GM23248 (cell line): ENCODE measurements at regions not wholly inside any gene's neighbourhood (a gene's known extent, or its start where the extent isn't known, plus 50 kb on each side); places are given as distances from the start of the nearest gene placed in this dataset.

Experiments
- DNase-seq: peaks from one replicate; pipeline ENCODE4 v3.0.0-alpha.2; 2015
- H2AFZ ChIP-seq: fragments of 200-600 bp; sonication (generic); 2 replicates; pipeline ENCODE4 v1.6.1; 2016; ENCODE audit warnings: antibody characterized with exemption
- H3F3A ChIP-seq: fragments of 200-600 bp; sonication (generic); 2 replicates; pipeline ENCODE4 v1.6.1; 2016; ENCODE audit warnings: mild to moderate bottlenecking, antibody characterized with exemption, mixed run types; ENCODE audit not compliant: insufficient read depth
- H3K27ac ChIP-seq: fragments of 200-600 bp; sonication (generic); 2 replicates; pipeline ENCODE4 v1.5.1; 2016; ENCODE audit warnings: mild to moderate bottlenecking
- H3K27me3 ChIP-seq: fragments of 200-600 bp; sonication (generic); replicated peaks from 2 replicates; pipeline ENCODE4 v1.6.1; 2016; ENCODE audit warnings: mild to moderate bottlenecking; ENCODE audit not compliant: insufficient read depth
- H3K36me3 ChIP-seq: fragments of 200-600 bp; sonication (generic); 2 replicates; pipeline ENCODE4 v1.6.1; 2016; ENCODE audit warnings: low read depth, mild to moderate bottlenecking
- H3K4me1 ChIP-seq: fragments of 200-600 bp; sonication (generic); 2 replicates; pipeline ENCODE4 v1.6.1; 2016; ENCODE audit warnings: mild to moderate bottlenecking; ENCODE audit not compliant: insufficient read depth
- H3K4me2 ChIP-seq: fragments of 200-600 bp; sonication (generic); one replicate; pipeline ENCODE4 v1.6.1; 2016; ENCODE audit warnings: mild to moderate bottlenecking; ENCODE audit not compliant: unreplicated experiment
- H3K4me3 ChIP-seq: fragments of 200-600 bp; sonication (generic); 2 replicates; pipeline ENCODE4 v1.5.1; 2016; ENCODE audit warnings: mild to moderate bottlenecking
- H3K79me2 ChIP-seq: fragments of 200-600 bp; sonication (generic); 2 replicates; pipeline ENCODE4 v1.6.1; 2016; ENCODE audit warnings: mild to moderate bottlenecking; ENCODE audit not compliant: insufficient read depth
- H3K9ac ChIP-seq: fragments of 200-600 bp; sonication (generic); 2 replicates; pipeline ENCODE4 v1.6.1; 2016; ENCODE audit warnings: mild to moderate bottlenecking
- H3K9me2 ChIP-seq: fragments of 200-600 bp; sonication (generic); 2 replicates; pipeline ENCODE4 v1.6.1; 2016; ENCODE audit warnings: mixed run types, mild to moderate bottlenecking, moderate library complexity; ENCODE audit not compliant: insufficient read depth
- H3K9me3 ChIP-seq: fragments of 200-600 bp; sonication (generic); one replicate; pipeline ENCODE4 v1.6.1; 2017; ENCODE audit warnings: low read depth
- H4K20me1 ChIP-seq: fragments of 200-600 bp; sonication (generic); 2 replicates; pipeline ENCODE4 v1.6.0; 2016; ENCODE audit not compliant: insufficient read depth
- EZH2 ChIP-seq: fragments of 200-600 bp; sonication (generic); IDR thresholded peaks from 2 replicates; pipeline ENCODE4 v1.6.1; 2018; ENCODE audit warnings: antibody characterized with exemption, mild to moderate bottlenecking; ENCODE audit not compliant: insufficient read depth, poor library complexity, severe bottlenecking
- EZH2phosphoT487 ChIP-seq: fragments of 200-600 bp; sonication (generic); IDR thresholded peaks from 2 replicates; pipeline ENCODE4 v1.6.1; 2018; ENCODE audit warnings: antibody characterized with exemption, moderate library complexity, mild to moderate bottlenecking, low read depth; ENCODE audit not compliant: insufficient read depth
- WGBS, 2 experiments: methylation state at CpG; one replicate each; pipeline ENCODE4 v1.1.6; 2015 to 2017; ENCODE audit warnings: low lambda C conversion rate in 2 of 2, low coverage in 1 of 2; ENCODE audit errors: missing lambda C conversion rate in 2 of 2; 5-methylcytosine and 5-hydroxymethylcytosine counted together
- in situ Hi-C: fragments of 300-500 bp; cut with MboI; formaldehyde crosslinking; loops from 2 replicates; pipeline ENCODE4 v1.15.0; 2020

GRCh38 chr5:31078956-31079355, 114.5 kb upstream of the CDH6 start:
- Histone ChIP-seq H3K27me3 (no peaks in the 10 kb centered on the region), H3K36me3 (no peaks in the 10 kb centered on the region), H2AFZ (no peak overlapping the region), H3K9me3 (no peaks in the 10 kb centered on the region), H3K79me2 (no peaks in the 10 kb centered on the region), H3K4me1 (no peaks in the 10 kb centered on the region), H3K4me2 (no peak overlapping the region), H3K27ac (no peak overlapping the region), H3K4me3 (no peak overlapping the region), H3K9ac (no peak overlapping the region), H3F3A (no peaks in the 10 kb centered on the region), H3K9me2 (no peaks in the 10 kb centered on the region), H4K20me1 (no peaks in the 10 kb centered on the region)
- 17 to 18% methylated on average over 3 of the region's 3 CpGs for WGBS, 2 experiments
- no peak for DNase-seq
- TF ChIP-seq EZH2: no peak
- no peak for TF ChIP-seq EZH2phosphoT487
- in situ Hi-C loops: no loop called here

GRCh38 chr5:31075981-31076380, 117.5 kb upstream of the CDH6 start:
- TF ChIP-seq EZH2 (no peak), EZH2phosphoT487 (no peak)
- Histone ChIP-seq H3K9ac (no peak overlapping the region), H3K4me2 (no peak overlapping the region), H4K20me1 (no peaks in the 10 kb centered on the region), H3F3A (no peaks in the 10 kb centered on the region), H3K9me3 (no peaks in the 10 kb centered on the region), H3K9me2 (no peaks in the 10 kb centered on the region), H3K4me3 (no peak overlapping the region), H3K27me3 (0 out of 2 replicates have a peak, but pooled peaks cover 6% of the 10 kb centered on the region), H3K4me1 (no peaks in the 10 kb centered on the region), H3K27ac (no peak overlapping the region), H2AFZ (no peak overlapping the region), H3K36me3 (no peaks in the 10 kb centered on the region), H3K79me2 (no peaks in the 10 kb centered on the region)
- DNase-seq: no peak
- in situ Hi-C loops: no loop called here
- 35 to 36% methylated on average over 6 of the region's 6 CpGs for WGBS, 2 experiments

GRCh38 chr5:31068287-31068686, 125.2 kb upstream of the CDH6 start:
- H3K9ac ChIP-seq: no peak overlapping the region
- in situ Hi-C loops: no loop called here
- DNase-seq: no peak
- H3K36me3 ChIP-seq: no peaks in the 10 kb centered on the region
- H3K27me3 ChIP-seq: 0 out of 2 replicates have a peak, but pooled peaks cover 6% of the 10 kb centered on the region
- H4K20me1 ChIP-seq: no peaks in the 10 kb centered on the region
- H3K4me1 ChIP-seq: peaks cover 4% of the 10 kb centered on the region; the same call in 1 of the 2 replicates
- 15 to 27% methylated on average over 1 of the region's 1 CpG for WGBS, 2 experiments
- no peaks in the 10 kb centered on the region for H3K79me2 ChIP-seq
- 0 out of 2 replicates have a peak, but pooled peaks cover 8% of the 10 kb centered on the region for H3F3A ChIP-seq
- H3K4me2 ChIP-seq: no peak overlapping the region
- no peaks in the 10 kb centered on the region for H3K9me3 ChIP-seq
- H2AFZ ChIP-seq: no peak overlapping the region
- no peak overlapping the region for H3K4me3 ChIP-seq
- no peaks in the 10 kb centered on the region for H3K9me2 ChIP-seq
- H3K27ac ChIP-seq: no peak overlapping the region
- TF ChIP-seq EZH2: no peak
- no peak for TF ChIP-seq EZH2phosphoT487

- no peak overlapping the region for H3K4me3 ChIP-seq
- no peak overlapping the region for H3K27ac ChIP-seq
- DNase-seq: peak; percentile 48
- H2AFZ ChIP-seq: no peak overlapping the region
- H3K4me1 ChIP-seq: peaks cover 4% of the 10 kb centered on the region; the same call in 1 of the 2 replicates
- TF ChIP-seq EZH2: no peak
- no peak for TF ChIP-seq EZH2phosphoT487
- H3K36me3 ChIP-seq: no peaks in the 10 kb centered on the region
- H3K4me2 ChIP-seq: no peak overlapping the region
- H3K9me2 ChIP-seq: no peaks in the 10 kb centered on the region
- H3K9me3 ChIP-seq: no peaks in the 10 kb centered on the region
- 0 out of 2 replicates have a peak, but pooled peaks cover 8% of the 10 kb centered on the region for H3F3A ChIP-seq
- no peaks in the 10 kb centered on the region for H3K27me3 ChIP-seq
- H4K20me1 ChIP-seq: no peaks in the 10 kb centered on the region
- H3K79me2 ChIP-seq: no peaks in the 10 kb centered on the region
- 32 to 37% methylated on average over 5 of the region's 5 CpGs for WGBS, 2 experiments
- in situ Hi-C loops: no loop called here
- H3K9ac ChIP-seq: no peak overlapping the region
These were observed 126.7 kb upstream of the CDH6 start for GRCh38 chr5:31066655-31067328.
